ENCODE measurements at regions not wholly inside any gene's neighbourhood (a gene's known extent, or its start where the extent isn't known, plus 50 kb on each side); places are given as distances from the start of the nearest gene placed in this dataset.
A peak's percentile ranks its signal among the peaks of the same experiment; 100 is the strongest.
"Not testable (repeated sequence)": the region's sequence is repeated elsewhere in the genome, so short reads cannot be mapped to it uniquely, and the experiment has no call there.

DNA sequence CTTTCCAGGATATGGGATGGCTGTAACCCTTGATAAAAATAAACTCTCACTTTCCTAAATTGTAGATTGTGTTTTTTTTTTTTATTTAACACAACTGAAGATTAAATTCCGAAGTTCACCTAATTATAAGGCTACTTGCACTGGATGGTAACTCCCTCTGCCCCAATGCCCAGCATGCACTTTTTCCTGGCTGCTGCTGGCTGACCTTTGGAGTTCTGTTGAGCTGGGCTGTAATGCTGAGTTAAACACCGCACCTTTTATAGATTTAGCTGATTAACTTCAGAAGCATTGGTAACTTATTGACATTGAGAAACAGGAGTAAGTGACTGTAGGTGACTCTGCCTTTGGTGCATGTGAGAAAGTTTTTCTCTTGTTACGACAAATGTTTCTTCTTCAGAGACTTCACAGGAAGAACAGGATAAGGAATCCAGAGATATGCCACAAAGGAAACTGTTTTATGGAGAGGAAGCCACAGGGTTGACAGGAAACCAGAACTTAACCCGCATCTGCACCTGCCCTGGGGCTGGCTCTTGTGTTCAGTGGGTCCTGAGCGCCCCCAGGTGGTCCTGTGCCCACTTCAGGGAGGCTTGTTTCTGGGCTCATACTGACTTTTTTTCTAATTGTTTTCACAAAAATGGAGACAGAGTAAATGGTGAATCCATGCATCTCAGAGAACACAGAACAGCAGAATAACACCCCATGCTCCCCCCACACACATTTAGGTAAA, 1240.3 kb downstream of the TMEM121 start:
- DNase-seq (ENCODE audit: low read depth) = not testable (repeated sequence)

- DNase-seq (ENCODE audit: low read depth) = not testable (repeated sequence)
Measured at GRCh38 chr14:106768230-106768629, 1241.8 kb downstream of the TMEM121 start.

DNA sequence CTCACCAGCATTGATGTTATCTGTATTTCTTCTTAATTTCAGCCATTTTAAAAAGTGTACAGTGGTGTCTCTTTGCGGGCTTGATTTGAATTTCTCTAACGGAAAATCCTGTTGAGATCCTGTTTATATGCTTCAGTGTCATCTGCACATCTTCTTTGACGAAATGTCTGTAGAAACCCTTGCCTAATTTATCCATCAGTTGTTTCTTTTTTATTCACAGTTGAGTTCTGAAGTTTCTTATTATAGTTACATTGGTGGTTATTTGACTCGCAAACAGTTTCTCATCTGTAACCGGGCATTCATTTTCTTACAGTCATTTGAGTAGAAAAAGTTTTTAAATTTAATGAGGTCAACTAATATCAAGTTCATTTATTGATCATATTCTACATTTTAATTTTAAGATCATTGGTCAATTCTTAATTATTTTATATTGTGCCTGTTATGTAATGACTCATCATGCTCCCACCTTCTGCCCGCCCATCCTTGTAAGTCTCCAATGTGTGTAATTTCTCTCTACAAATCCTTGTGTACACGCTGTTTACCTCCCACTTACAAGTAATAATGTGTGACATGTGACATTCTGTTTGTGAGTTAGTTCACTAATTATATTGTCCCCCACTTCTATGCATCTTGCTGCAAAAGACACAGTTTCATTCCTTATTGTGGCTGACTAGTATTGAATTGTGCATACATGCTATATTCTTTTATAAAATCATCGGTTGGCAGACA, 1242.8 kb downstream of the TMEM121 start:
- DNase-seq (ENCODE audit: low read depth) = not testable (repeated sequence)

DNA sequence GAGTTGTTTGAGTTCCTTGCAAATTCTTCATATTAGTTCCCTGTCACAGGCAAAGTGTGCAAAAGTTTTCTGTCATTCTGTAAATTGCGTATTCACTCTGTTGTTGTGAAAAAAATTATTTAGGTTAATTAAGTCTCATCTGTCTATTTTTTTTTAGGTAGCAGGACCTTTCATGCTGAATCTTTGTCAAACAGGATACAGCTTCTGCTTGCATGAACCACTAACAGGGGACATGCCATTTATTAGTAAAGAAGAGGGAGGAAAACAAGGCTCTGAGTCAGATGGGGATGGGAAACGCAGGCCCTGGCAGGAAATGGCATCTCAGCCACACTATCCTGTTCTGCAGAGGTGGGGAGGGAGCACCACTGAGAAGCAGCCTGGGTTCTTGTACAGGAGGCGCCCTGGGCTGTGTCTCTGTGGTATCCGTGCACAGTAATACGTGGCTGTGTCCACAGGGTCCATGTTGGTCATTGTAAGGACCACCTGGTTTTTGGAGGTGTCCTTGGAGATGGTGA, 1243.8 kb downstream of the TMEM121 start:
- not testable (repeated sequence) for DNase-seq (ENCODE audit: low read depth)

GRCh38 chr14:106774889-106775480, 1248.6 kb downstream of the TMEM121 start:
- not testable (repeated sequence) for DNase-seq (ENCODE audit: low read depth)

GRCh38 chr14:106776395-106776983, 1250.1 kb downstream of the TMEM121 start:
- no peak for DNase-seq (ENCODE audit: low read depth)

- no peak for DNase-seq (ENCODE audit: low read depth)
Measured at GRCh38 chr14:106778986-106779385, 1252.6 kb downstream of the TMEM121 start.

GRCh38 chr14:106786697-106787096, 1260.3 kb downstream of the TMEM121 start:
- DNase-seq (ENCODE audit: low read depth) = no peak

- no peak for DNase-seq (ENCODE audit: low read depth)
Measured at GRCh38 chr14:106787626-106788025, 1261.2 kb downstream of the TMEM121 start.

DNA sequence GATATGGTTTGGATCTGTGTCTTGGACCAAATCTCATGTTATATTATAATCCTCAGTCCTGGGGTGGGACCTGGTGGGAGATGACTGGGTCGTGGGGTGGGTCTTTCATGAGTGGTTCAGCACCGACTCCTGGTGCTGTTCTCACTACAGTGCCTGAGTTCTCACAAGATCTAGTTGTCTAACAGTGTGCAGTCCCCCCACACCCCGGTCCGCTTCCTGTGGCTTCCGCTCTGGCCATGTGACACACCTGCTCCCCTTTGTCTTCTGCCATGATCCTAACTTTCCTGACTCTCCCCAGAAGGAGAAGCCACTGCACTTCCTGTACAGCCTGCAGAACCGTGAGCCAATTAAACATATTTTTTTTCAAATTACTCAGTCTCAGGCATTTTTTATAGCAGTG, 1262.2 kb downstream of the TMEM121 start:
- no peak for DNase-seq (ENCODE audit: low read depth)

DNA sequence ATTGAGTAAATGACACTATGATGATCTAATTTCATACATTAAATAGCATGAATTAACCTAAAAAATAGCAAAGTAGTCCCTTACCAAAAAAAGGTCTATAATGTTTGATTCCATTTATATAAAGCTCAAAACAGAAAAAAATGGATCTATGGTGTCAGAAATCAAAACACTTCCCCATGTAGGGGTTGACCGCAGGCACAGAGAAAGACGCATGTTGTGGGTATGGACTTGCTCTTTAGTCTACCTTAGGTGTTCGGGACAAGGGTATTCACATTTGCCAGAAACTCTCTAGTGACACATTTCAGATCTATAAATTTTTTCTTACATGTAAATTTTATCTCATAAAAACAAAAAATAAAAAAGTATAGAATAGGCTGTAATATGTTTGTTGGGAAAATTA, 1262.9 kb downstream of the TMEM121 start:
- no peak for DNase-seq (ENCODE audit: low read depth)

DNA sequence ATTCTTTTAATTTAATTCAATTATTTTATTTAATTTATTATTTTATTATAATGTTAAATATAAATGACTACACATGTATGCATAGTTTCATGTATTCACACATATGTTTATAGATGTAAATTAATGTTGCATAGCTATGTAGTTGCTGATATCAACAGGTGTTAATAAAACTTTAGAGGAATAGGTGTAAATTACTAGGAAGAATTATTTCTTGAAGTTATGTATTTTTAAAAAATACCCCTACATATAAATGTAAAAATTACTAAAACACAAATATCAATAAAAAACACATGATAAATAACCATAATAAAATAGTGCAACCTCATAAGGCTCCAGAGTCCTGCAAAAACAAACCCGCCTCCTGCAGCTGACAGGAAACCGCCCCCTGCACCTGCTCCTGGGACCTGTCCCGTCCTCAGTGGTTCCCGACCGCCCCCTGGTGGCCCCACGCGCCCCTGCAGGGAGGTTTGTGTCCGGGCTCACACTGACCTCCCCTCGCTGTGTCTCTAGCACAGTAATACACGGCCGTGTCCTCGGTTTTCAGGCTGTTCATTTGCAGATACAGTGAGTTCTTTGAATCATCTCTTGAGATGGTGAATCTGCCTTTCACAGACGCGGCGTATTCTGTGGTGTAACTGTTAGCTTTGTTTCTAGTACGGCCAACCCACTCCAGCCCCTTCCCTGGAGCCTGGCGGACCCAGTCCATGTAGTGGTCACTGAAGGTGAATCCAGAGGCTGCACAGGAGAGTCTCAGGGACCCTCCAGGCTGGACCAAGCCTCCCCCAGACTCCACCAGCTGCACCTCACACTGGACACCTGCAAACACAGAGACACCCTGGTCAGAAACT, 1264.0 kb downstream of the TMEM121 start:
- DNase-seq (ENCODE audit: low read depth) = peak; percentile 0

DNA sequence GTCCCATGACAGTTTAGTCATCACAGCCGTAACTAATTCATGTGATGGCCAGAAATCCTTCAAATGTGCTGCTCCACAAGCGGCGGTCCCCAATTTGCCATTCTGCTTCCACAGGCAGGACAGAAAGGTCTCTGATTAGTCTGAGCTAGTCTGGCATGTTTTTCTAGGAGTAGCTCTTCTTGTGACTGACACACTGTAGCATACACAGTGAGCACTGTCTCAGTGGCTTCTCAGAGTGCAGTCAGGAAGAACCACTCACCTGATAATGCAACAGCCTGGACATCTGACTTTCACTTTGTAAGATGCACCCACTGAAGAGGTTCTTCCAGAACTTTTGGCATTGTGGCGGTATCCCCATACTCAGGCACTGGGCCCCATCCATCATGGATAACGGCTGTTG, 1266.2 kb downstream of the TMEM121 start:
- no peak for DNase-seq (ENCODE audit: low read depth)

DNA sequence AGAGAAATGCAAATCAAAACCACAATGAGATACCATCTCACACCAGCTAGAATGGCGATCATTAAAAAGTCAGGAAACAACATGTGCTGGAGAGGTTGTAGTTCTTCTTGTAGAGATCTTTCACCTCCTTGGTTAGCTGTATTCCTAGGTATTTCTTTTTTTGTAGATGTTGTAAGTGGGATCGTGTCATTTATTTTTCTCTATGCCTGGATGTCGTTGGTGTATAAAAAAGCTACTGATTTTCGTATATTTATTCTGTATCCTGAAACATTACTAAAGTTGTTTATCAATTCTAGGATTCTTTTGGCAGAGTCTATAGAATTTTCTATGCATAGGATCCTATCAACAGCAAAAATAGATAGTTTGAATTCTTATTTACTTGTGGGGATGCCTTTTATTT, 1271.8 kb downstream of the TMEM121 start:
- not testable (repeated sequence) for DNase-seq (ENCODE audit: low read depth)

DNA sequence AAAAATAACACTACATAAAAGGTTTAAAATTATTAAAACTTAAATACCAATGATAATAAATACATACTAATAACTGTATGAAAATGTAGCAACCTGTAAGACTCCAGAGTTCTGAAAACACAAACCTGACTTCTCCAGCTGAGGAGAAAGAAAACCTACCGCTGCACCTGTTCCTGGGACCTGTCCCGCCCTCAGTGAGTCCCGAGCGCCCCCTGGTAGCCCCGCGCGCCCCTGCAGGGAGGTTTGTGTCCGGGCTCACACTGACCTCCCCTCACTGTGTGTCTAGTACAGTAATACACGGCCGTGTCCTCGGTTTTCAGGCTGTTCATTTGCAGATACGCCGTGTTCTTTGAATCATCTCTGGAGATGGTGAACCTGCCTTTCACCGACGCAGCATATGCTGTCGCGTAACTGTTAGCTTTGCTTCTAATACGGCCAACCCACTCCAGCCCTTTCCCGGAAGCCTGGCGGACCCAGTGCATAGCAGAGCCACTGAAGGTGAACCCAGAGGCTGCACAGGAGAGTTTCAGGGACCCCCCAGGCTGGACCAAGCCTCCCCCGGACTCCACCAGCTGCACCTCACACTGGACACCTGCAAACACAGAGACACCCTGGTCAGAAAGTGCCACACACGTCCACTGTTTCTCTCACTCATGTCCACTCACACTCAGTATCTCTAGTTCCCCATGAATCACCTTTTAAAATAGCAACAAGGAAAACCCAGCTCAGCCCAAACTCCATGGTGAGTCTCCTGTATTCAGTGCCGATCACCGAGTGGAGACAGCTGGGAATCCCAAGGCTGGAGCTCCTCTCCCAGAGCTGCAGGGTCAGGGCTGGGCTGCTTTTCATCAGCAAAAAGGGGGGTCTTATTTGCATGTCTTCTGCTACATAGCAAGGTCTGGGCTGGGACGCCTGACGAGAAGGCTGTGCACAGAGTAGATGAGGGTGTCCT, 1276.3 kb downstream of the TMEM121 start:
- DNase-seq (ENCODE audit: low read depth) = no peak

- no peak for DNase-seq (ENCODE audit: low read depth)
Measured at GRCh38 chr14:106803379-106803778, 1277.0 kb downstream of the TMEM121 start.

- no peak for DNase-seq (ENCODE audit: low read depth)
Measured at GRCh38 chr14:106807493-106807892, 1281.1 kb downstream of the TMEM121 start.

DNA sequence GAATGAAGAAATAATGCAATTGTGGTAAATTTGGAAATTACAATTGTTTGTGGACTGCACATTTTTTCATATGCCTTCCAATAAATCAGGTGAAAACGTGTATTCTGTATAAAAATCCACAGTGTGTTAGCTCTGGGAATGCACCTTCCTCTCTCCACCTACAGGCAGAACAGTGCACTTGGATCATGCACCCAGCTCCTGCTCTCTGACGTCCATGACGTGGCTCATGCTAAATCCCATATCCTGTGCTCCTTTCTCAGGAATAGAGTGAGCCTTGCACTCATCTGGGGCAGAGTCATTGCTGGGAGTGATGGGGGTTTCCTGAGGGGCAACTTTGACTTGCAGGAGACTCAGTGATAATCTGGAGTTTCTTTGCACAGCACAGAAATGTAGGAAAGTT, 1282.1 kb downstream of the TMEM121 start:
- no peak for DNase-seq (ENCODE audit: low read depth)

DNA sequence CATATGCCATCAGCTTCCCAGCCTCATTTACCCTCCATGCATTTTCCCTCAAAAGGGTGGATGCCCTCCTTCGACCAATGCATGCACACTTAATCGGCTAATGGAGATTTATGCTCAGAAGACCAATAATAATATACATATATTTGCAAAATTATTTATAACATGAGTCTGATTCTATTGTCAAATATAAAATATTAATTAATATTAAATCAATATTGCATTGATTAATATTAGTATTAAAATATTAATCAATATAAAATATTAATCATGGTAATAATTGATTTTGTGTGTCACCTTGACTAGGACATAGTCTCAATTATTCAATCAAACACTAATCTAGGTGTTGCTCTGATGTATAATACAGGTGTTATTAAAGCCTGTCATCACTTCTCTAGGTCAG, 1282.5 kb downstream of the TMEM121 start:
- DNase-seq (ENCODE audit: low read depth) = no peak

- no peak for DNase-seq (ENCODE audit: low read depth)
Measured at GRCh38 chr14:106809615-106810014, 1283.2 kb downstream of the TMEM121 start.
